ENCODE measurements at regions not wholly inside any gene's neighbourhood (a gene's known extent, or its start where the extent isn't known, plus 50 kb on each side); places are given as distances from the start of the nearest gene placed in this dataset.
A peak's percentile ranks its signal among the peaks of the same experiment; 100 is the strongest.
"Not testable (repeated sequence)": the region's sequence is repeated elsewhere in the genome, so short reads cannot be mapped to it uniquely, and the experiment has no call there.

DNA sequence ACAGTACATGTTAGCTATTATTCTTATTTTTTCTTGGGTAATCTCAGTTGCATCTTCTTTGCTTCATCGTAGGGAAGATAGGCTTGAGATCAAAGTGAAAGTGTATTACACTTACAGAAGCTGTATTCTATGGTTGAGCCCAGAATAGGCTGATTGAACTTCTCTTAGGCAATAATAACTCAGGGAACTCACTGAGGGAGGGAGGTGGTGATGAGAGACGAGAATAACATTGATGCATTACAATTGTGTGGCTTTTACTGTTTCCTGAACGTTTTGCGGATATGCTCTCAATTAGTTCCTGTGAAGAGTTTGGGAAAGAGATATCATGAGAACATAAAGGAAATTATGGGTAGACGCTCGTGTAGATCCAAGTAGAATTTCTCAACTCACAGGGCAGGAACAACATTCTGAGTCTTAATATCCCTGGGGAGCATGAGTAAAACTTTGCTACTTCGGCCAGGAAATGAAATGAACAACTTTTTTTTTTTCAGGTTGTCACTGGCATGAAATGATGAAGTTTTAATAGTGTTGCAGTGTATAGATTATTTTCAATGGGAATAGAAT, 302.2 kb downstream of the TUSC7 start:
- no peak for DNase-seq

DNA sequence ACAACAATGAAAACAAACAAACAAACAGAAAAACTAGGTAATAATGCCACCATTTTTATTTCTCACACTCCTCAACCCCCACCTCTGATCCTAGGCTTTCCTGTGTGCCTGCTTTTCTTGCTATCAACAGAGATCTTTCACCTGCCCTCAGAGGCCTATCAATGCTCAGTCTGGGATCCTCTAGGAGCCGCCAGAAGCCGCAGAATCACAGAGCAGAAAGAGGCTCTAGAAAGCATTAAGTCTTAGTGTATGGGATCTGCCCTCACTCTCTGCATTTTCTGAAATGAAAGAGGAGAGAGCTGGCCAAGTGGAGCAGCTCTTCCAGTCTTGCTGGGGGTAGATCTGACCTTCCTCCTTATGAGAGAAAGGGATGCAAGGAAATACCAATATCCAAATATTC, 306.8 kb downstream of the TUSC7 start:
- DNase-seq: no peak

DNA sequence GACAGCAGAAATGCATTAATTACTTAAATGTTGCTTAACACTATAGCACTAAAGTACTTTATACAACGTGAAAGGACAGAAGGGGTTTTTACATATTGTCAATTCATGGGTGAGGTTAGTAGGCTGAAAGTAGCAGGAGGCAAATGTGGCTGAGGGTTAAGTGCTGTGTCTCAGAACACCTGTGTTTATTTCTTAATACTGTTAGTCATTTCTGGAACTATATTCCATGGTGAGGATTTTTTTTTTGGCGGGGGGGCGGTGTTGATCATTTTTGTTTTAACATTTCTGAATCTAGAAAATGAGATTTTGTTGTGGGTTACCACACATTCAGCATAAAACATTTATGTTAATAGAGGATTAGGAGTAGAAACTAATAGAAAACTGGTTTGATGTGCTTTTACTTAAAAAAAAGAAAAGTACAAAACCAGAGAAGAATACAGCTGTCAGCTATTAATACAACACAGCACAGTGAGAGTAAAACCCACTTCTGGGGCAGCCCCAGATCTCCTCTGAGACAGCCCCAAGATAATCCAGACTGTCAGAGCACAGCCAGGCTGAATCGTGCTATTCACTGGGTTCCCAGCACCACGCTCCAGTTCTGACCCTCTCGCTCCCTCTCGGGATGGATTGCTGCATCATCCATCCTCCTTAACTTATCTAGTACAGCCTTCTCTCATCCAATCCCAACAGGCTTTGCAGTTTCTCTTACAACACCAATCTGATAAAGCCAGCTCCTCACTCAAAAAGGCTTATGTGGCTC, 307.7 kb downstream of the TUSC7 start:
- no peak for DNase-seq

DNA sequence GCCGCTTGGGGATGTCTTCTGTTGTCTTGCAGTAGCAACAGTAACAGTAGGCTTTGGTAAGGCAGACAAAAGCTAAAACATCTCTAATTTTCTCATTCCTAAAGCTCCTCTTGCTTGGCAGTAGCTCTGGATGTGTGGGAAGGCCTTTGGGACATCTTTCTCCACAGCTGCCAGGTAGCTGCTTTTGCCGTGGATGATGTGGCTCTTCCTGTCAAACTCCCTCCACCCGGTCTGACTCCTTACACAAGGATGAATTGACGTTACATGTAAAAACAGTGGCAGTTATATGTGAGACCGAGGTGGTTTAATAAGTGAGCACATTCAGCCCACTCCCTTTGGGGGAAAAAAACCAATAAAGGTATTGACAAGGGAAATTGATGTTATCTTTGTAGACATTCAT, 309.1 kb downstream of the TUSC7 start:
- no peak for DNase-seq

DNA sequence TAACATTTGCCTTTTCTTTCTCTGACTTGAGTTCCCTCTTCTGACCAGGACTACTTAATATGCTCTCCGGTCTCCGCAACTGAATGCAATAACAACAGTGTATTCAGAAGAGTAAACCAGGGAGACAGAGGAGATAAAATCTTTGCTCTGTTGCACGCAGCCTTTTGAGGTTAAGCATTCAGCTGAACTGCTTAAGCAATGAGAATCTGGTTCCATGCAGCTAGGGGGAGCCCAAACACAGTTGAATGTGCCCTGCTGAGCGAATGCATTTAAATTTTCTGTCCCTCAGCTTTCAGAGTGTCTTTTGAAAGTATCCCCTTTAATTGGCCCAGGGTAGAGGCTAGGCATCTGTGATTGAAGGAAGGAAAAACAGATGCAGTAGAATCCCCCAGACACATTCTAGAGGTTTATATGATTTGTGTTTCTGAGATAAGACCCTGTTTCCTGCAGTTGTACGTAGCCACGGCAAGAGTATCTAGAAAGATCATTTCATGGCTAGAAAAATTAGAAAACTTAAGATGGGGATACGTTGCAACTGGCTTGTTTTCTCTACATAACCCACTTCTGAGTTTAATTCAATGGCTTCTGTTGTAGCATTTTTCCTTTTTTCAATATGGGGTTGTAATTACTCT, 309.6 kb downstream of the TUSC7 start:
- DNase-seq: peak; percentile 58

DNA sequence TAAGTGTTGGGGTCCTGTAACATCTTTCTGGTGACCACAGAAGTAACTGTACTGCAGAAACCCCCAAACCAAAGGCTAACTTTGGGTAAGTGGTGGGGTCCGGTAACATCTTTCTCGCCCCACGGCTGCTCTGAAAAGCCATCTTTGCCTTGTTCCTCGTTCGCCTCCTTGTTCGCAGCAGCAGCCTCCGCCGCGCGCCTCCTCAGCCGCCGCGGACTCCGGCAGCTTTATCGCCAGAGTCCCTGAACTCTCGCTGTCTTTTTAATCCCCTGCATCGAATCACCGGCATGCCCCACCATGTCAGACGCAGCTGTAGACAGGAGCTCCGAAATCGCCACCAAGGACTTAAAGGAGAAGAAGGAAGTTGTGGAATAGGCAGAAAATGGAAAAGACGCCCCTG, 316.8 kb downstream of the TUSC7 start:
- DNase-seq: no peak

DNA sequence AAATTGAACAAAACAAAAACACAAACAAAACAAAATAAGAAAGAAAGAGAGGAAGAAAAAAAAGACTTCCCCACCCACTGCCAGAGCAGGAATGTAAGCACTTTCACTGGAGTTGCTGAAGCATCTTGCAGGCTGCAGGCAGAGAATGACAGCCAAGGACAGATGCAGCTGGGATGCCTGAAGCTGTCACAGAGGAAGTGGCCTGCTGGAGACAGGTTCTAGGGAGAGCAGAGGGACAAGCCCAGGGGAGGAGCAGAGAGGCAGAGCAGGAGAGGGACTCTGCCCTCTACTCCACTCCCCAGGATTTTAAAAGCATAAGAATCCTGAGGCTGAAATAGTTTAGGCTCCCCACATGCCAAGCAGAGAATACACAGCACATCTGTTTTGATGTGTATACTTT, 326.2 kb downstream of the TUSC7 start:
- DNase-seq: no peak

DNA sequence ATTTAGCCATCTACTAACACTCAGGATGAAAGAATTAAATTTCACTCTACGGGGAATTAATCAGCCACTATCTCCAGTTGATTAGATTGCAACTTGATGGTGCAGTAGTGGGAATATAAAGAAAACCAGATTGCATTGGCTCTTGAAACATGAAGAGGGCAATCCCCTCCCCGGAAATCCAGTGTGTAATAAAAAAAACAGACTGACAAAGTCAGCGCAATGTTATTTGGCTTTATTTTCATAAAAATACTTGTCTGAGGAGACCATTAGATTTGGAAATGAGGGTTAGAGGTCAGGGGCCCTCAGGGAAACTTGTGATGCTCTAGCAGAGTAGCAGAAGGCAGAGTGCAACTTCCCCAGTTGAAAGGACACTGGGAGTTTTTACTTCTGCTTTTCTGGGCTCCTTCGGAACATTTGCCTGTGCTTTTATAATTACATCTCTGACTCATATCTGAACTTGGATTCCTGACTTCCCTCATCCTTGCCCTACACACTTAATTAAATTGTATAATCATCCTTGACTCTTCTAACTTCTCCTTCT, 326.8 kb downstream of the TUSC7 start:
- DNase-seq: no peak

DNA sequence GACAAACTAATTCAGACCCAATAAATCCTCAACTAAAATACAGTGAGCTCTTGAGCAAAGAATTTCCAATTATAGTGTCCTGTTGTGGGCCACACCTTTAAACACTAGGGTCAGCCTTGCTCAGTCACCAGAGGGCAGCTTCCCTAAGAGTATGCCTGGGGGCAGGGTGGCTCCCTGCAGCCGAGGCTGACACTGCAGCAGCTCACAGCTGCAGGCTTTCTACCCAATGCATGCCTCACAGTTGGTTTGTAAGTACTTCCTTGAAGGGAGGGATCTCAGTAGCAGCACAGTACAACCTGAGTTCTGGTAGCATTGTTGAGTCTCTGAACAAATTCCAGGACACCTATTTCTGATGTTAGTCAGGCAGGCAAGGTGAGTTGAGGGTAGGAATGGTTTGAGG, 335.6 kb downstream of the TUSC7 start:
- DNase-seq: no peak

DNA sequence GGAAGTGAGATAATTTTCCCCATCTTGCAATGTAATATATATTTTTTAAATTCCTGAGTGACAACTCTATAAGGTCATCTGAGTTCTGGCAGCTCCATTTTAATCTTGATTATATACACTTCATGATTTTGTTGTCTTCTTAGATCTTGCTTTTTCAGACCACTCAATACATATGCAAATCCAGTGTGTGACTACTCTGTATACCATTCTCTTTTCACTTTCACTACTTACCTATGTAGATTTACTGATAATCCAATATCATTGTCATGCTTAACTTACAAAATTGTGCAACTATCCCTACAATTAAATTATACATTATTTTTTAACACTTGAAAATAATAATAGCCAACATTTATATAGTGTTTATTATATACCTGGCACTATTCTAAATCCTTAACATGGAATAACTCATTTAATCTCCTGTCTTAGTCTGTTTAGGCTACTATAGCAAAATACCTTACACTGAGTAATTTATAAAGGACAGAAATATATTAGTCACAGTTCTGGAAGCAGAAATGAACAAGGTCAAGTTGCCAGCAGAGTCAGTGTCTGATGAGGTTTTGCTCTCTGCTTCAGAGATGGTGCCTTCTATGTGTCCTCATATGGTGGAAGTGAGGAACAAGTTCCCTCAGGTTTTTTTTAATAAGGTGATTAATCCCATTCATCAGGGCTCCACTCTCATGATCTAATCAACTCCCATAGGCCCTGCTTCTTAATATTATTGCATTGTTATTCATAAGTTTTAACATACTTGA, 338.5 kb downstream of the TUSC7 start:
- DNase-seq: no peak

DNA sequence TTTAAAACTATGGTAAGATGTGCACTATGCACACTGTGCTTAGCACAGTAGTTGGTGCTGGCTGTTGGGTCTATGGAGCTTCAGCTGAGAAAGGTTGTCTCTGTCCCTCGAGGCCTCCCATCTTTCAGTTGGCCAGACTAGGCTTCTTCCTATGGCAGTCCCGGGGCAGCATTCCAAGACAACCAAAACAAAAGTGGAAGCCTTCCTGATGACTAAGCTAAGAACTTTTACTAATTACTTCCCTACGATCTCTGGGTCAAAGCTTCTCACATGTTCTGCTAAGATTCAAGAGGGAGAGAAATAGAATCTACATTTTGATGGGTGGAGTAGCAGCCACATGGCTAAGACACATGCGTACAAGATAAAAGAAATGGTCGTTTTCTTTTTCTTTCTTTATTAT, 342.8 kb downstream of the TUSC7 start:
- no peak for DNase-seq

DNA sequence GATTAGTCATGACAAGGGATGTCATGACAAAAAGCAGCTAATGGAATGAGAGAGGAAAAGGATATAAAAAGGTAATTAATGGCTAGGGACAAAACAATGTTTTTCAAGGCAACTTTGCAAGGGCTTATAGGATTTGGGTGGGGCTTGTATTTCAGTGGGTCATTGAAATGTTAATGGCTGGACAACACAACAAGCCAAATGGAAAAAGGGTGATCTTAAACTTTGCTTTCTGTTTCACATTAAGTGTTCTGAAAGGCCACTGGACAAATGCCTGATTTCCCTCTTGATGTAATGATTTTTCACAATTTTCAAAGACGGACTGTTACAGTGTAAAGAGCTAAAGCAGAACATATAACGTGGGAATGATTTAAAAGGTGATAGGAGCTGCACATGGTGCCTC, 345.0 kb downstream of the TUSC7 start:
- no peak for DNase-seq

DNA sequence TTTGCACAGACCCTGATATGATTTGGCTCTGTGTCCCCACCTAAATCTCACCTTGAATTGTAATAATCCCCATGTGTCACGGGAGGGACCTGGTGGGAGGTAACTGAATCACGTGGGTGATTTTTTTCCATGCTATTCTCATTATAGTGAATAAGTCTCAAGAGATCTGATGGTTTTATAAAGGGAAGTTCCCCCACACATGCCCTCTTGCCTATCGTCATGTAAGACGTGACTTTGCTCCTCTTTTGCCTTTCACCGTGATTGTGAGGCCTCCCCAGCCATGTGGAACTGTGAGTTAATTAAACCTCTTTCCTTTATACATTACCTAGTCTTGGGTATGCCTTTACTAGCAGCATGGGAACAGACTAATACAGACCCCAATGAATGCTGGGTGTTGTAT, 347.4 kb downstream of the TUSC7 start:
- not testable (repeated sequence) for DNase-seq

DNA sequence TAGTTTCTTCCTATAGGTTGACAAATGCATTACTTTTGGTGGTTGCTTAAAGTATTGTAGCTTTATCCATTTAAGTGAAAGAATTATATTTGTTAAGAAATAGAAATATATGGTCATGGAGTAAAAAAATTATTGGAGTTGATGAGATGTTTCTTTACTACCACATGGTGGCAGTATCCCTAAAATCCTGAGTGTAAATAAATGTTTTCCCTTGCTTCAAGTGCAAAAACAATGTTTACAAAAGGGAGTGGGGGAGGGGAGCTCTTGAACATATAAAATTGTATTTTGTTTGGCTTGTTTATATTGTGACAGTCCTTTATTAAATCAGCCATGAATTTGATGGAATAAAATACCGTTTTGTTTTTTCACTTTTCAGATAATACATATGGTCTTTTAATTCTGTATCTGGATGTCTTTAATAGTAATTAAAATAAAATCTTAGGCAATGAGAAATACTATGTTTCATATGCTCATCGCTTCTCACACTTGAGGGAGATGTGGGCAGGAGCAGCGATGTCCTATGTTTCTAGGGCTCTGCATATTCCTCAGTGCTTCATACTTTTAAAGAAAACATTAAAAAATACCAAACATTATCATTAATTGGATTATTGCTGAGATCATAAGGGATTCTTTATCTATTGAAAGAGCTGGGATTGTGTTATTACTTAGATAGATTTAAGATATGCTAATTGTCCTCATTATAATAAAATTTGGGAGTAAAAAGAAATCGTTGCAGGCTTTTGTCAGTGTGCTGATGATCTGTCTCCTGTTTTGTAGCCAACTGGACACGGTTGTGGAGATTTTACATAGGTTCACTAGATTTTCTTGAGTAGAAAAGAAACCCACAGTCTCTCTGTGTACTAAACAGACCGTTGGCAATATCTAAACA, 349.7 kb downstream of the TUSC7 start:
- DNase-seq: peak; percentile 59

DNA sequence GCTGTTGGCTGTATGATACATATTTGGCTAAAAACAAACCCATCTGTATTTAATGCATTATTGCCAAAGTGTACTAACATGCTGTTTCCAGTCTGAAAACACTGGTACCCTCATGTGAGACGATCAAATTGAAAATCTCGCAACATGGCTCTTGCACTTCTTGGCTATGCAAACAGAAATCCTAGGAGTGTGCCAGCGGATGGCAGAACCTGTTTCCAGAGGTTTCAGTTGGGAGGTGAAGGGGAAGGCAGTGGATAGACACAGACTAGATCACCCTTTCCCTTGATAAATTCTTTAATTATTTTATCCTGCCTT, 350.3 kb downstream of the TUSC7 start:
- DNase-seq: peak; percentile 74

DNA sequence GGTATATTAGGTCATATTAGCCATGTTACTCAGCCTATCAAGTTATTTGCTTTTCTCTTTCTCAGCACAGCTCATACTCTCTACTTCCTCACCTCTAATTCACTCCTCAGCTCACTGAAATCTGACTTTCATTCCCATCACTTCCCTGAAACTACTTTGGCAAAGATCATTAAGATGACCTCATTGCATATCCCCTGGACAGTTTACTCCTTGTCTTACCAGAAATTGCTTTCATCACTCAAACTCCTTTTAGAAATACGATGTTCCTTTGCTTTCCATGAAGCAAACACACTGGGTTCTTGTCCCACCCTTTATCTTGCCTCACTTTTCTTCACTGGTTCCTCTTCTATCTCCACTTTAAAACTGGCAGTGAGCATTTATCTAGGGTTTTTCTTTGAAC, 354.4 kb downstream of the TUSC7 start:
- no peak for DNase-seq

DNA sequence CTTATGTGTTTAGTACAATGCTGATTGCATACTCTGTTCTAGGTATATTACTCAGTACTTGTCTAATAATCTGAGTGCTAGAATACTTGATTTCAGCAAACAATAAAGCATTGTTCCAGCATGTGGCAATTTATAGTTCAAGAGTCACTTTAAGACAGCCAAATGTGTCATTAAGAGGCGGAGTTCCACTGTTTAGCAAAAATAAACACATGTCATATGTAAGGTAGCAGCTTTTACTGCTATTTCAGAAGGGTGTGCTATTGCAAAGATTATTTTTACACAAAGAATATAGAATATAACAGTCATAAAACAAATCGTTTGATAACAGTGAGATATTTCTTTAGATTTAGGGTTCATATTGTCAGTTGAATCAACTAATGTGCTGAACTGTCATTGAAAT, 358.7 kb downstream of the TUSC7 start:
- DNase-seq: no peak

DNA sequence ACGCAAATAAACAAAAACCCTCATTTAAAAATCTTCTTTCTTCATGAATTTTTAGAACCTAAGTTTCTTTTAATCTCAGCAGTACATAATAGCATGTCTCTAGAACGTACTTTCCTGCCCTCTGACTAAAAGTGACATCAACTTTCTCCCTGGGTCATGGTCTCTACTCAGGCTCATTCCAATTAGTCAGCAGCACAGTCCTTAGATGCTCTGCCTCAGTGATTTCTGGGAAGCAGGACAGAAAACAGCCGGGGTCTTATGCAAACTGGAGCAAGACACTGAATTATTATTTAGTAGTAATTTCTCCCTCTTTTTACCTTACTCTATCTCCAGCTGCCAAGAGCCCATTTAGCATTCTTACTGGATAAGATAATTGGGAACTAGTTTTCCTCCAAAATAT, 365.2 kb downstream of the TUSC7 start:
- no peak for DNase-seq

DNA sequence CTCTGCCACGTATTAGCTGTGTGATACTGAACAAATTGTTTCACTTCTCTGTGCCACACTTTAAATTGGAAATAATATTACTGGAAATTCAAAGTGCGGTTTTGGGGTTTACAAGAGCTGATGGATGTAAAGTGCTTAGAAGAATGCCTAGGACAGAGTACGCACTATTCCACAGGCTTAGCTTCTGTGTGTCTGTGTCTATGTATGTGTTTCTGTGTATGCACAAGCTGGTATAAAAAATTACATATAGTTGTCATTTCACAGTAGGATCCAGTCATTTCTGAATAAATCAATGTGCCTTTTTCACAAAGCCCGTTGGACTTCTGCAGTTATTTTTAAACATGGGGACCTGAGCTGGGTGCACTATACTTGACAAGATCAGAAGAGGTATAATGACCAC, 370.4 kb downstream of the TUSC7 start:
- DNase-seq: no peak

DNA sequence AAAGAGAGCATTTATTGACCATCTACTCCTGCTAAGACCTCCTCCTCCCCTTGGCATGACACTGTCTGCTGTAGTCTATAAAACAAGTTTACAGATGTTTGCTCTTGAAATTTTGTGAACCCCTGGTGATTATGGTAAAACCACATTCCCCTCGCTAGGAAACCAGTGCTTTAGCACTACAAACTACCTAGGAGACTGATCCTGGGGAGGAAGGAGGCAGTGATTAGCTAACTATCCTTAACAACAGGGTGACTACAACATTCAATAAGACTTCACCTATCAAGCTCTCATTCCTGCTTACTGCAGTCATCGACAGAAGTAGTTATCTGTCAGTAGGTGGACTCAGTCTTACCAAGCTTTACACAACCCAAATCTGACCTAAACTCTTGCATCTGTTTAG, 371.3 kb downstream of the TUSC7 start:
- DNase-seq: no peak

DNA sequence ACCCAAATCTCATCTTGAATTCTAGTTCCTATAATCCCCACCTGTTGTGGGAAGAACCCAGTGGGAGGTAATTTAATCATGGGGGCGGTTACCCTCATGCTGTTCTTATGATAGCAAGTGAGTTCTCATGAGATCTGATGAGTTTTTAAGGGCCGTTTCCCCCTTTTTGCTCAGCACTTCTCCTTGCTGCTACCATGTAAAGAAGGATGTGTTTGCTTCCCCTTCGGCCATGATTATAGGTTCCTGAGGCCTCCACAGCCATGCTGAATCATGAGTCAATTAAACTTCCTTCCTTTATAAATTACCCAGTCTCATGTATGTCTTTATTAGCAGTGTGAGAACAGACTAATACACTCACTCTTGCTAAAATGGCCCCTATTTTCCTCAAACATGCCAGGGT, 374.7 kb downstream of the TUSC7 start:
- DNase-seq: no peak

DNA sequence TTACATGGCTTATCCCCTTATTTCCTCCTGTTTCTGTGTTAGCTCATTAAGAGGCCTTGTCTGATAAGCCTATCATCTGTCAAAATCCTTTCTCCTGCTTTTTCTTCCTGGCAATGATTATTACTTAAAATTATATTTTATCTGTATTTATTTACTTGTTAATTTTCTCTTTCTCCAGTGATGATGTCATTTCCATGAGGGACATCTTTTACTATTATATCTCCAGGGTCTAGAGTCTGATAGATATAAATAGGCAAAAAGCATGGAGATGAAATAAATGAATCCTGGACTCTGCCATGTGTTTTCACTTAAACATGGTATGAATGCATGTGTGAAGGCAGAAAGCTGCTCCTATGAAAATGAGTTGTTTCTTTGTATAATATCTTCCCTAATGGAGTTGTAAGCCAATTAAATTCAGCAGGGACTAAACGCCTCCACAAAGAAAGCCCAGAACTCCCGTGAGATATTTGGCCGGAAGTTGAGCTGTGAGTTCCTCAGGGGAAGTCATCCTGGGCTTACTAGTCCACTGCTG, 375.2 kb downstream of the TUSC7 start:
- DNase-seq: no peak

All from NCI-H1694 treated with DMSO at 0.1 percent for 48 hours (cell line).